Breast epithelium (tissue), 4 donors: ENCODE measurements at regions not wholly inside any gene's neighbourhood (a gene's known extent, or its start where the extent isn't known, plus 50 kb on each side); places are given as distances from the start of the nearest gene placed in this dataset.

ENCODE experiments used
- DNase-seq, 2 donors: peaks; one replicate each; pipeline ENCODE4 v3.0.0-alpha.2; 2019; ENCODE audit warnings: low spot score in 2 of 2
- H3K27ac ChIP-seq, 2 donors: fragments of 200-600 bp; sonication (generic) in 1 of 2; one replicate each; pipeline ENCODE4 v1.5.1; 2016 to 2019; ENCODE audit warnings: mild to moderate bottlenecking in 1 of 2
- H3K27me3 ChIP-seq, 2 donors: fragments of 200-600 bp; sonication (generic) in 1 of 2; one replicate each; pipeline versions ENCODE4 v1.5.1 to v1.6.0; 2017 to 2019; ENCODE audit warnings: control low read depth in 1 of 2, mild to moderate bottlenecking in 1 of 2
- H3K36me3 ChIP-seq: fragments of 200-600 bp; one replicate; pipeline ENCODE4 v1.5.1; 2019
- H3K4me1 ChIP-seq, 2 donors: fragments of 200-600 bp; sonication (generic); one replicate each; pipeline ENCODE4 v1.5.1; 2016 to 2019; ENCODE audit warnings: control low read depth in 1 of 2
- H3K4me3 ChIP-seq, 3 donors: fragments of 200-600 bp; sonication (generic); 1 replicate in 2 of 3; 2 replicates in 1 of 3; pipeline ENCODE4 v1.5.1; 2016 to 2019; ENCODE audit warnings: mild to moderate bottlenecking in 3 of 3, moderate library complexity in 2 of 3
- H3K9me3 ChIP-seq, 2 donors: fragments of 200-600 bp; sonication (generic) in 1 of 2; one replicate each; pipeline ENCODE4 v1.5.1; 2016 to 2019; ENCODE audit warnings: control low read depth in 1 of 2
- CTCF ChIP-seq, 3 donors: fragments of 450-650 bp; IDR thresholded peaks; one replicate each; pipeline ENCODE4 v1.5.1; 2016 to 2017; ENCODE audit warnings: antibody characterized with exemption in 3 of 3, mild to moderate bottlenecking in 3 of 3, moderate library complexity in 3 of 3
- POLR2A ChIP-seq: fragments of 450-650 bp; IDR thresholded peaks from one replicate; pipeline ENCODE4 v1.6.1; 2016; ENCODE audit warnings: antibody characterized with exemption, mild to moderate bottlenecking, moderate library complexity
- POLR2AphosphoS5 ChIP-seq, 3 donors: sonication (generic); formaldehyde crosslinking; IDR thresholded peaks; one replicate each; pipeline ENCODE4 v1.6.1; 2017; ENCODE audit warnings: antibody characterized with exemption in 3 of 3
- intact Hi-C: fragments of 100-400 bp; cut with DNase I; formaldehyde crosslinking; loops from one replicate; pipeline ENCODE4 v1.15.1; 2023; ENCODE audit warnings: low total_unique reads

- Histone ChIP-seq H3K4me3 (no peak overlapping the region), H3K36me3 (no peaks in the 10 kb centered on the region), H3K4me1 (no peaks in the 10 kb centered on the region), H3K9me3 (peaks cover 0 to 10% of the 10 kb centered on the region in 2 donors), H3K27ac (no peak overlapping the region), H3K27me3 (peaks cover 0 to 11% of the 10 kb centered on the region in 2 donors)
- intact Hi-C loops = loop anchor here (5.0 kb wide), 1 partner anchor 62 kb away; no protein-coding TSS in a partner anchor
- DNase-seq = no peak
- no peak for TF ChIP-seq CTCF (IDR thresholded peaks at IDR 0.05)
- no peak for TF ChIP-seq POLR2AphosphoS5 (IDR thresholded peaks at IDR 0.05)
- TF ChIP-seq POLR2A = no peak
Observed at GRCh38 chr1:4113897-4114296, 213.8 kb upstream of the C1orf174 start.

- no peak for DNase-seq
- TF ChIP-seq POLR2AphosphoS5 (IDR thresholded peaks at IDR 0.05) = no peak
- no peak for TF ChIP-seq CTCF (IDR thresholded peaks at IDR 0.05)
- no peak for TF ChIP-seq POLR2A
- no peak overlapping the region for H3K27ac ChIP-seq
- peaks cover 0 to 10% of the 10 kb centered on the region in 2 donors for H3K9me3 ChIP-seq
- H3K27me3 ChIP-seq = peaks cover 0 to 13% of the 10 kb centered on the region in 2 donors
- no peaks in the 10 kb centered on the region for H3K4me1 ChIP-seq
- H3K36me3 ChIP-seq = no peaks in the 10 kb centered on the region
- intact Hi-C loops = no loop called here
- H3K4me3 ChIP-seq = no peak overlapping the region
Observed at GRCh38 chr1:4115191-4115900, 215.3 kb upstream of the C1orf174 start.

GRCh38 chr1:4117196-4117595 lies 217.1 kb upstream of the C1orf174 start:
- H3K36me3 ChIP-seq = no peaks in the 10 kb centered on the region
- no peak overlapping the region for H3K4me3 ChIP-seq
- H3K4me1 ChIP-seq = no peaks in the 10 kb centered on the region
- TF ChIP-seq POLR2A = no peak
- no peak for TF ChIP-seq CTCF (IDR thresholded peaks at IDR 0.05)
- no peak for TF ChIP-seq POLR2AphosphoS5 (IDR thresholded peaks at IDR 0.05)
- H3K9me3 ChIP-seq = peaks cover 0 to 10% of the 10 kb centered on the region in 2 donors
- DNase-seq = peak in 1 of 2 donors; percentile 19
- intact Hi-C loops = no loop called here
- no peak overlapping the region for H3K27ac ChIP-seq
- peaks cover 0 to 15% of the 10 kb centered on the region in 2 donors for H3K27me3 ChIP-seq

GRCh38 chr1:4118746-4119515 lies 218.9 kb upstream of the C1orf174 start:
- no peaks in the 10 kb centered on the region for H3K4me1 ChIP-seq
- no peak overlapping the region for H3K4me3 ChIP-seq
- intact Hi-C loops = no loop called here
- H3K36me3 ChIP-seq = no peaks in the 10 kb centered on the region
- TF ChIP-seq POLR2A (no peak), CTCF (IDR thresholded peaks at IDR 0.05) (no peak), POLR2AphosphoS5 (IDR thresholded peaks at IDR 0.05) (no peak)
- H3K9me3 ChIP-seq = peaks cover 0 to 7% of the 10 kb centered on the region in 2 donors
- peak in 1 of 2 donors; percentile 41 for DNase-seq
- H3K27me3 ChIP-seq = peaks cover 0 to 26% of the 10 kb centered on the region in 2 donors
- H3K27ac ChIP-seq = no peak overlapping the region
